ENCODE measurements at regions not wholly inside any gene's neighbourhood (a gene's known extent, or its start where the extent isn't known, plus 50 kb on each side); places are given as distances from the start of the nearest gene placed in this dataset.
"Not testable (repeated sequence)": the region's sequence is repeated elsewhere in the genome, so short reads cannot be mapped to it uniquely, and the experiment has no call there.

DNA sequence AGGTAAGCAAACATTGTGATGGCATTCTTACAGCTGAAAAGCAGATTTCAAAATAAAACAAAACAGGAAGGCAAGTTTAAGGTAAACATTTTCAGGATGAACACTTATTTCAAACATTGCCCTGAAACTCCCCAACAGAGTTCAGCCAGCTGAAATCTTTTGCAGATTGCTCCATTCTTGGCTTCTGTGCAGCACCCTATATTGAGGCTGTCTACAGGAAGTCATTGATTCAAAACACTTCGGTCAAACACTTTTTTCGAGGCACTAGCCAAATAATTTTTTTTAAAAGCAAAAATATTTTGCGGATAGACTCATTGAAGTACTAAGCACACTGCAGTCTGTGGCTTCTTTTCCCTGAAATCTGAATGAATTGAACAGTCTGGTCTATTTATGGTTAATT lies 318.1 kb upstream of the PDE3A start:
- Mint-ChIP-seq H3K36me3 (no peaks in the 10 kb centered on the region), H3K4me3 (no peak overlapping the region), H3K27me3 (no peaks in the 10 kb centered on the region), H3K9me3 (peaks cover 7% of the 10 kb centered on the region), H3K4me1 (ENCODE audit: low read depth in 2 of 2) (no peaks in the 10 kb centered on the region), H3K27ac (no peak overlapping the region)
- DNase-seq (ENCODE audit: low spot score) (no peak), ATAC-seq (no peak)

DNA sequence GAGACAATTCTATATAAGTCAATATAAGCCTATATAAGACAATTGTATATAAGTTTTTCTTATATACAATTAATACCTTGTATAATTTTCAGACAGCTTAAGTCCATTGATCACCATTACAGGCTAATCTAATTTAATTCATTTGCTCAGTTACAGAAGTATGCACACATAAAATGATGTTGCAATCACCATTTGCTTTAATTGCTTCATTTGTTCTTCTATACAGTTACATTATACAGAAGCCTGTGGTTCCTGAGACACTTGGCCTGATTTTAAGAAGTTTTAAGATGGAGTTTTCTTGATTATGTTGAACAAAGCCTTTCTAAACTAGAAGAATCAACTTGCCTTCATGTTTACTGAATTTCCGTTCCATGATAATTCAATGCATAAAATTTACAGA lies 314.6 kb upstream of the PDE3A start:
- H3K4me3 Mint-ChIP-seq, result no peak overlapping the region
- no peaks in the 10 kb centered on the region for H3K4me1 Mint-ChIP-seq (ENCODE audit: low read depth in 2 of 2)
- no peak overlapping the region for H3K27ac Mint-ChIP-seq

DNA sequence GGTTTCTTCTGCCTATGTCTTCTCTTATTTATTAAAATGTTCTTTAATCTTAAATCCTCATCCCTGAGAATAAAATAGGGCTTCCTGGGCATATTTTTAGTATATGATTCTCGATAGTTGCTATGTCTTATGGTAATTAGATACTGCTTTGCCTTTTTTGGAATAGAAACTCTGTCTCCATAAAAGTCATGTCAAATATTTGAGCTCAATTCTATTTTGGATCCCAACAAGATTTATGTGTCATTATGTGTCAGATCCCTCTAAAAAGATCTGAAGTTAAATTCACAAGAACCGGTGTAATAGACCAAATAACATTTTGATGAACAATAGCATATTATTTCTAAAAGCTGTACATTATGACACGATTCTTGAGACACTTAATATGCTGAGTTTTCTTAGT lies 312.5 kb upstream of the PDE3A start:
- H3K4me1 Mint-ChIP-seq (ENCODE audit: low read depth in 2 of 2), result no peaks in the 10 kb centered on the region
- H3K9me3 Mint-ChIP-seq, result peaks cover 8% of the 10 kb centered on the region
- H3K4me3 Mint-ChIP-seq, result no peak overlapping the region
- DNase-seq (ENCODE audit: low spot score) (no peak), ATAC-seq (no peak)
- H3K27me3 Mint-ChIP-seq, result no peaks in the 10 kb centered on the region
- H3K36me3 Mint-ChIP-seq, result no peaks in the 10 kb centered on the region
- no peak overlapping the region for H3K27ac Mint-ChIP-seq

More for the DNA sequence above, 314.6 kb upstream of the PDE3A start:
- ATAC-seq (no peak), DNase-seq (ENCODE audit: low spot score) (no peak)
- Mint-ChIP-seq H3K36me3 (no peaks in the 10 kb centered on the region), H3K27me3 (no peaks in the 10 kb centered on the region), H3K9me3 (peaks cover 8% of the 10 kb centered on the region)

DNA sequence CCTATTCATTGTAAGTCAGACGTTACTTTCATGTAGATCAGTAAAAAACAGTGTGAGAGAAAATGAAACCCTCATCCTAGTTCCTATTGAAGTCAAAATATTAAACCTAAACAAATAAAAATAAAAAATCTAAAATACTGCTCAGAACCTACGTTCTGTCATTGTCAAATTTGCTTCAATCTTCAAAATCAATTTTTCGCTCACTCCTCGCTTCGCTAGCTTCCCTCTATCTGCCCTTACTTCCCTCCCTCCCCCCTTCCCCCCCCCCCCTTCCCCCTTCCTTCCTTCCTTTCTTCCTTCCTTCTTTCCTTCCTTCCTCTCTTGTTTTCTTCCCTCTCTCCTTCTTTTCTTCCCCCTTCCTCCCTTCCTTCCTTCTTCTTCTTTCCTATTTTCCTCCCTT lies 310.9 kb upstream of the PDE3A start:
- H3K4me3 Mint-ChIP-seq, result no peak overlapping the region
- DNase-seq (ENCODE audit: low spot score) (no peak), ATAC-seq (no peak)
- H3K4me1 Mint-ChIP-seq (ENCODE audit: low read depth in 2 of 2), result no peaks in the 10 kb centered on the region
- no peak overlapping the region for H3K27ac Mint-ChIP-seq
- H3K9me3 Mint-ChIP-seq, result peaks cover 7% of the 10 kb centered on the region
- no peaks in the 10 kb centered on the region for H3K27me3 Mint-ChIP-seq
- no peaks in the 10 kb centered on the region for H3K36me3 Mint-ChIP-seq

DNA sequence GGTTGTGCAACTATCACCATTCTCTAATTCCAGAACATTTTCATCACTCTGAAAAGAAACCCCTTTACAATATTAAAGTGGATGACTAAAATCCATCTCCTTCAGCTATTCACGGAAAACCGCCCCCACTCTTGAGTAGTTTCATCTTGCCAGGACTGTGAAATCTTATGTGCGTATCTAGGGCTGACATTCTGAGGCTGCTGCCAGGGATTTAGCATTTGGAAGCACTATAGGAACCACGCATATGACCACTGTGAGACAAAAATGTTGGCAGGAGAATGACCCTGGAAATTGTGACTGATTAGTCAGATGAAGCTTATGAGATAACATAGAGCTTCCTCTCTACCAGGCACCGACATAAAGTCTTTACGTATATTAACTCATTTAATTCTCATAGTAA lies 305.2 kb upstream of the PDE3A start:
- H3K27ac Mint-ChIP-seq, result no peak overlapping the region
- peaks cover 11% of the 10 kb centered on the region for H3K9me3 Mint-ChIP-seq
- no peaks in the 10 kb centered on the region for H3K27me3 Mint-ChIP-seq
- DNase-seq (ENCODE audit: low spot score) (no peak), ATAC-seq (no peak)
- no peak overlapping the region for H3K4me3 Mint-ChIP-seq
- no peaks in the 10 kb centered on the region for H3K4me1 Mint-ChIP-seq (ENCODE audit: low read depth in 2 of 2)
- H3K36me3 Mint-ChIP-seq, result no peaks in the 10 kb centered on the region

DNA sequence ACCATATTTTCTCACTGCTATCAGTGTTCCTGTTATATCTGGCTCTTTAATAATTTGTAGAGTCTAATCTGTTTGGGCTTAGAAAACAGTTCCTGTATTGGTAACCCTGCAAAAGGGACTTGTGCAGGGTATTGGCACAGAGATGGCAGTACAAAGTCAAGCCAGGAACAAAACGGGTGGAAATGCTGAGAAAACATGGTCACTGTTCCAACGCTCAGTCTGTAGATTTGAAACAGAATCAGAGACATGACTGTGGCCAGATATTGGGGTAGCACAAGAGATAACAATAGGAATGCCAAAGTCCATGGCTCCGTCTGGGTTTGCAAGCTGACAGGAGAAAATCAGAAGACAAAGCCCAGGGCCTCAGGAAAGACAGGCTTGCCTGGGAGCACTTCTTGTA lies 290.7 kb upstream of the PDE3A start:
- H3K4me1 Mint-ChIP-seq (ENCODE audit: low read depth in 2 of 2), result no peaks in the 10 kb centered on the region
- H3K27ac Mint-ChIP-seq, result no peak overlapping the region
- no peak overlapping the region for H3K4me3 Mint-ChIP-seq
- H3K9me3 Mint-ChIP-seq, result peaks cover 9% of the 10 kb centered on the region
- DNase-seq (ENCODE audit: low spot score) (no peak), ATAC-seq (no peak)
- no peaks in the 10 kb centered on the region for H3K36me3 Mint-ChIP-seq
- H3K27me3 Mint-ChIP-seq, result no peaks in the 10 kb centered on the region

DNA sequence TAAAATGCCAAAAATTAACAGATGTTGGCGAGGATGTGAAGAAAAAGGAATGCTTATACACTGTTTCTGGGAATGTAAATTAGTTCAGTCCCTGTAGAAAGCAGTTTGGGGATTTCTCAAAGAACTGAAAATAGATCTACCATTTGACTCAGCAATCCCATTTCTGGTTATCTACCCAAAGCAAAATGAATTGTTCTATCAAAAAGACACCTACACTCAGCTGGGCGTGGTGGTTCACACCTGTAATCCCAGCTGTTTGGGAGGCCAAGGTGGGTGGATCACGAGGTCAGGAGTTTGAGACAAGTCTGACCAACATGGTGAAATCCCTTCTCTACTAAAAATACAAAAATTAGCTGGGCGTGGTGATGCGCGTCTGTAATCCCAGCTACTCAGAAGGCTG lies 279.3 kb upstream of the PDE3A start:
- ATAC-seq (no peak), DNase-seq (ENCODE audit: low spot score) (no peak)
- H3K4me3 Mint-ChIP-seq, result no peak overlapping the region
- no peaks in the 10 kb centered on the region for H3K36me3 Mint-ChIP-seq
- H3K4me1 Mint-ChIP-seq (ENCODE audit: low read depth in 2 of 2), result no peaks in the 10 kb centered on the region
- no peak overlapping the region for H3K27ac Mint-ChIP-seq
- H3K27me3 Mint-ChIP-seq, result no peaks in the 10 kb centered on the region
- no peaks in the 10 kb centered on the region for H3K9me3 Mint-ChIP-seq

DNA sequence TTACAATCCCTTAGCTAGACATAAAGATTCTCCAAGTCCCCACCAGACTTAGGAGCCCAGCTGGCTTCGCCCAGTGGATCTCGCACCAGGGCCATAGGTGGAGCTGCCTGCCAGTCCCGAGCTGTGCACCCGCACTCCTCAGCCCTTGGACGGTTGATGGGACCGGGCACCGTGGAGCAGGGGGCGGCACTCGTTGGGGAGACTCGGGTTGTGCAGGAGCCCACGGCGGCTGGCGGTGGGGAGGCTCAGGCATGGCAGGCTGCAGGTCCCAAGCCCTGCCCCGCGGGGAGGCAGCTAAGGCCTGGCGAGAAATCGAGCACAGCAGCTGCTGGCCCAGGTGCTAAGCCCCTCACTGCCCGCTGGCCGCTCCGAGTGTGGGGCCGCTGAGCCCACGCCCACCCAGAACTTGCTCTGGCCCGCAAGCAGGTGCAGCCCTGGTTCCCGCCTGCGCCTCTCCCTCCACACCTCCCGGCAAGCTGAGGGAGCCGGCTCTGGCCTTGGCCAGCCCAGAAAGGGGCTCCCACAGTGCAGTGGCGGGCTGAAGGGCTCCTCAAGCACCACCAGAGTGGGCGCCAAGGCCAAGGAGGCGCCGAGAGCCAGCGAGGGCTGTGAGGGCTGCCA lies 275.0 kb upstream of the PDE3A start:
- ATAC-seq; H3K27ac Mint-ChIP-seq; DNase-seq (ENCODE audit: low spot score); H3K4me3 Mint-ChIP-seq; H3K4me1 Mint-ChIP-seq (ENCODE audit: low read depth in 2 of 2); H3K9me3 Mint-ChIP-seq; H3K36me3 Mint-ChIP-seq; H3K27me3 Mint-ChIP-seq: not testable (repeated sequence)

DNA sequence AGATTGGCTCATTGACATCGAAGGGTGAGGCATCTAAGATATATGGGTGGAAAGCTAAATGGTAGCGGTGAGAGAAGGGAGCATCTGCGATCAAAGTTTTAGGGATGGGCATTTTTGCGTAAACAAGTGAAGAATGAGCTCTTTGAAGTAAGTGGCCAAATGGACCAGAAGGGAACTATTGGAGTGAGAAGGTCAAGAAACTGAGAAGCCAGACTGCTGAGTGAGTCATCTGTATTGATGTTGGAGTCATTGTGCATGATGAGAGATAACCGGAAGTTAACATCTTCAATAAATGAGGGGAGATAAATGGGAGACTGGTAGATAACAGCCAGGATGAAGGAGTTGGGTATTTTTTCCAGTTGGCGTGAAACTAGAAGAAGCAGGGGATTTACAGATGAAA lies 271.9 kb upstream of the PDE3A start:
- no peak for ATAC-seq
- Mint-ChIP-seq H3K27ac (no peak overlapping the region), H3K36me3 (no peaks in the 10 kb centered on the region), H3K27me3 (no peaks in the 10 kb centered on the region), H3K4me1 (ENCODE audit: low read depth in 2 of 2) (no peaks in the 10 kb centered on the region), H3K9me3 (no peaks in the 10 kb centered on the region), H3K4me3 (no peak overlapping the region)
- DNase-seq (ENCODE audit: low spot score), result no peak

DNA sequence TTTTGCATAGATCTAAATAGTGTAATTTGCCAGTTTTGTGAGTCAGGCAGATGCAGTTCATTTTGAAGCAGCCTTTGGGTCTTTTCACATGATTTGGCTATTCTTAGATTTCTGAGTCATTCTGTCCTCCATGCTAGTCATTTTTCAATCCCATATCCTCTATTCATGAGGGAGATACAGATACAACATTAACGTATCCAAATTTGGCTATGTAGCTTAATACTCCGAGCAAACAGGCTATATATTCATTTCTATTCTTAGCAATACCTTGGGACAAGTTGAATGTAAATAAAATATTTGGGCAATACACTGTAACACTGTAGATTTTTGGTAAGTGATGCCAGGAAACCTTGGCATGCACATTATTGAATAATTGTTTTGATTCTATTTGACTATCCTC lies 270.7 kb upstream of the PDE3A start:
- Mint-ChIP-seq H3K9me3 (no peaks in the 10 kb centered on the region), H3K27ac (no peak overlapping the region), H3K27me3 (no peaks in the 10 kb centered on the region), H3K36me3 (no peaks in the 10 kb centered on the region), H3K4me3 (no peak overlapping the region), H3K4me1 (ENCODE audit: low read depth in 2 of 2) (no peaks in the 10 kb centered on the region)
- no peak for DNase-seq (ENCODE audit: low spot score)
- ATAC-seq, result no peak

DNA sequence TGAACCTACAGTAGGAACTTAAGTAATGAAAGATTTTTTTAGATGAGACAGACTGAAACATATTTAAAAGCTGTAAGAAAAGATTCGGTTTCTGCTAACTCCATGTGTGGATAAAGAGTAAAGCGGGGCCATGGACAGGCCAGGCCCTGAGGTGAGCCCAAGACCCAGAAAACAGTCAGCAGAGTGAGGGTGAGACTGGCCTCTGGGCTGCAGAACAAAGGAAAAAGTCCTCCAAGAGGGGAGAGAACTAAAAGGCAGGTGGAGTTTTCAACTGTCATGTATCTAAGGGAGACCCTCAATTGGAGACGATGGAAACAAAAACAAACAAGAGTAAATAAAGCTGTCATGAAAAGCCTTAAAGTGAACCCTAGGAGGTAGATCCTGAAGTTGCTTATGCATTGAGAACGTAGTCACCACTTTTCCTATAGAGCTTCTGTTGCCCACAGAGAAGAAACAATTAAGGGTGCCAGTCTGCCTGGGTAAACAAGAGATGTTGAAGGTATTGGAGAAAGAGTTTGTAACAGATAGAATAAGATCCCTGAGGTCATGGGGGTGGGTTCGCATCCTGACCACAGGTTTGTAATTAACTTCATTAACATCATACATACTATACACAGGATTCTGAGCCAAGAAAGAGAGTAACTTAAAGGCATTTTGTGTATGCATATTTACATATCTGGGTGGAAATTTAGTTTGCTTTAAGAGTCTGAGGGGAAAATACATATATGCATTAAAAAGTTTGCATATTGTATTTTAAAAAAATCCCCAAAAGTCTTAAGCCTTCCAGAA lies 268.7 kb upstream of the PDE3A start:
- Mint-ChIP-seq H3K27ac (no peak overlapping the region), H3K36me3 (no peaks in the 10 kb centered on the region)
- ATAC-seq, result no peak

DNA sequence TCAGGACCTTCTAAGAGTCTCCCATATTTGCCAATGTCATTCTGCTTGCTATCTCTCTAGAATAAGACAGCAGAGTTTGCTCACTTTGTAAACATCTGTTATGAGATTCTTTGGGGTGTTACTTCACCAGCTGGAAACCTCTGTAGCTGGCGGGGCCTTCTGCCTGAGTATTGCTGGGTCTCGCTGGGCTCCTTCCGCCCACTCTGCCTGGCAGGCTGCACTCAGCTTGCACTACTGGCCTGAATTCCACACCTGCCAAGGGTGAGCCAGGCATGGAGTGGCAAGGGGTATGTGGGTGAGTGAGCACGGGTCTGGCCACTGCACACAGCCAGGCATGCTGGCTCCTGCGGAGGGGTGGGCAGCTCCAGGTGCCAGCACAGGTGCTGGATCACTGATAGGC lies 267.3 kb upstream of the PDE3A start:
- H3K4me1 Mint-ChIP-seq (ENCODE audit: low read depth in 2 of 2), result no peaks in the 10 kb centered on the region
- no peak overlapping the region for H3K27ac Mint-ChIP-seq
- no peaks in the 10 kb centered on the region for H3K27me3 Mint-ChIP-seq
- no peak overlapping the region for H3K4me3 Mint-ChIP-seq
- H3K36me3 Mint-ChIP-seq, result no peaks in the 10 kb centered on the region
- no peaks in the 10 kb centered on the region for H3K9me3 Mint-ChIP-seq
- DNase-seq (ENCODE audit: low spot score) (no peak), ATAC-seq (peak in 1 of 2 donors; percentile 37)

More for the DNA sequence above, 268.7 kb upstream of the PDE3A start:
- Mint-ChIP-seq H3K4me1 (ENCODE audit: low read depth in 2 of 2) (no peaks in the 10 kb centered on the region), H3K9me3 (no peaks in the 10 kb centered on the region), H3K27me3 (no peaks in the 10 kb centered on the region), H3K4me3 (no peak overlapping the region)
- DNase-seq (ENCODE audit: low spot score), result no peak

DNA sequence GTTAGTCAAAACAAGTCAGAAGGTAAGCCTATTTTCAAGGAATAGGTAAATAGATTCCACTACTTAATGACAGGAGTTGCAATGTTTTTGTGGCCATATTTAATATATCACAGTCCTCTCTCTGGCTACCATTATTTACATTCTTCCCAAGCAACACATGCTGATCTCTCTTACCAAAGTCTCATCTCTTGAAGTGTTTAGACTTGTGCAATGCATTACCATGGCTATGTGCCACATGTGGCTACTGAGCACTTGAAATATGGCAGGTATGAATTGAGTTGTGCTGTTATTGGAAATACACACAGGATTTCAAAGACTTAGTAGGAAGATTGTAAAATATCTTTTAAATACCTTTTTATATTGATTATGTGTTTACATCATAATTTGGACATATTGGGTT lies 262.4 kb upstream of the PDE3A start:
- Mint-ChIP-seq H3K9me3 (no peaks in the 10 kb centered on the region), H3K4me1 (ENCODE audit: low read depth in 2 of 2) (no peaks in the 10 kb centered on the region), H3K36me3 (no peaks in the 10 kb centered on the region), H3K27ac (no peak overlapping the region), H3K27me3 (no peaks in the 10 kb centered on the region), H3K4me3 (no peak overlapping the region)
- ATAC-seq, result no peak
- DNase-seq (ENCODE audit: low spot score), result no peak

DNA sequence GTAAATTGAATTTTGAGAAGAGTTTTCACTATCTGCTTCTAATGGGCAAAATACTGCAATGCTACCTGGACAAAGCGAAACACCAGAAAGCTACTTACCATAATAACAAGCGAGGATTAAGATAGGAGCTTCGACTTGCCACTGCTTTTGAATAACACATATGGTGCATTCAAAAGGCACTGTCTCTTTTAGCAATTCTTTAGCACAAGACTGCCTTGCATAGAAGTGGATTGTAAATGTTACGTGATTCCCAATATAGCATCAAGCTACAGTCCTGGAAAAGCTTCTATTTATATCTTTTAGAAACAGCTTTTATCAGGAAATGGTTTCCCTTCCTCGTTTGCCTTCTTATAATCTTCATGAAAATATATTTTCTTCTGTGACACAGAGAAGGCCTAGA lies 258.7 kb upstream of the PDE3A start:
- Mint-ChIP-seq H3K4me3 (no peak overlapping the region), H3K4me1 (ENCODE audit: low read depth in 2 of 2) (no peaks in the 10 kb centered on the region), H3K27me3 (no peaks in the 10 kb centered on the region), H3K27ac (no peak overlapping the region), H3K36me3 (no peaks in the 10 kb centered on the region), H3K9me3 (peaks cover 3% of the 10 kb centered on the region)
- no peak for DNase-seq (ENCODE audit: low spot score)
- no peak for ATAC-seq

DNA sequence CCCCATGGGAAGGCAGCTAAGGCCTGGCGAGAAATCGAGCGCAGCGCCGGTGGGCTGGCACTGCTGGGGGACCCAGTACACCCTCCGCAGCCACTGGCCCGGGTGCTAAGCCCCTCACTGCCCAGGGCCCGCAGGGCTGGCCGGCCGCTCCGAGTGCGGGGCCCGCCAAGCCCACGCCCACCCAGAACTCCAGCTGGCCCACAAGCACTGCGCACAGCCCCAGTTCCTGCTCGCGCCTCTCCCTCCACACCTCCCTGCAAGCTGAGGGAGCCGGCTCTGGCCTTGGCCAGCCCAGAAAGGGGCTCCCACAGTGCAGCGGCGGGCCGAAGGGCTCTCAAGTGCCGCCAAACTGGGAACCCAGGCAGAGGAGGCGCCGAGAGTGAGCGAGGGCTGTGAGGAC lies 253.0 kb upstream of the PDE3A start:
- not testable (repeated sequence) for DNase-seq (ENCODE audit: low spot score); H3K4me1 Mint-ChIP-seq (ENCODE audit: low read depth in 2 of 2); H3K27ac Mint-ChIP-seq; ATAC-seq; H3K9me3 Mint-ChIP-seq; H3K4me3 Mint-ChIP-seq; H3K27me3 Mint-ChIP-seq; H3K36me3 Mint-ChIP-seq
